HG03280 (cell line): ENCODE measurements at regions not wholly inside any gene's neighbourhood (a gene's known extent, or its start where the extent isn't known, plus 50 kb on each side); places are given as distances from the start of the nearest gene placed in this dataset.
"Not testable (repeated sequence)": the region's sequence is repeated elsewhere in the genome, so short reads cannot be mapped to it uniquely, and the experiment has no call there.

ENCODE experiments used
- ATAC-seq: cut with Tn5 transposase; IDR thresholded peaks from one replicate; pipeline ENCODE4 v1.9.1; 2021; ENCODE audit warnings: mild to moderate bottlenecking, moderate library complexity; ENCODE audit not compliant: unreplicated experiment

- no peak for ATAC-seq
These were observed 351.6 kb downstream of the SOCS6 start for GRCh38 chr18:70640336-70640887.

- ATAC-seq = no peak
These were observed 348.1 kb downstream of the SOCS6 start for GRCh38 chr18:70636991-70637390.

- ATAC-seq = no peak
These were observed 345.8 kb downstream of the SOCS6 start for GRCh38 chr18:70634576-70635147.

- no peak for ATAC-seq
These were observed 338.4 kb downstream of the SOCS6 start for GRCh38 chr18:70627182-70627802.

- no peak for ATAC-seq
These were observed 334.0 kb downstream of the SOCS6 start for GRCh38 chr18:70622622-70623419.

- no peak for ATAC-seq
These were observed 332.9 kb downstream of the SOCS6 start for GRCh38 chr18:70621710-70622109.

GRCh38 chr18:70620837-70621612 lies 332.2 kb downstream of the SOCS6 start:
- ATAC-seq = no peak

GRCh38 chr18:70617020-70617763 lies 328.3 kb downstream of the SOCS6 start:
- no peak for ATAC-seq

GRCh38 chr18:70600225-70600925 lies 311.5 kb downstream of the SOCS6 start:
- ATAC-seq = no peak

GRCh38 chr18:70598406-70598805 lies 309.6 kb downstream of the SOCS6 start:
- ATAC-seq = no peak

- no peak for ATAC-seq
These were observed 294.1 kb downstream of the SOCS6 start for GRCh38 chr18:70582981-70583380.

GRCh38 chr18:70578480-70578879 lies 289.6 kb downstream of the SOCS6 start:
- no peak for ATAC-seq

GRCh38 chr18:70577023-70577420 lies 288.2 kb downstream of the SOCS6 start:
- ATAC-seq = no peak

GRCh38 chr18:70576276-70577022 lies 287.6 kb downstream of the SOCS6 start:
- no peak for ATAC-seq

- not testable (repeated sequence) for ATAC-seq
These were observed 286.1 kb downstream of the SOCS6 start for GRCh38 chr18:70574951-70575350.

- not testable (repeated sequence) for ATAC-seq
These were observed 280.8 kb downstream of the SOCS6 start for GRCh38 chr18:70569647-70570046.

GRCh38 chr18:70559446-70559845 lies 270.6 kb downstream of the SOCS6 start:
- ATAC-seq = no peak

- no peak for ATAC-seq
These were observed 269.5 kb downstream of the SOCS6 start for GRCh38 chr18:70558371-70558770.

GRCh38 chr18:70554854-70555445 lies 266.1 kb downstream of the SOCS6 start:
- ATAC-seq = no peak
